Mucosa of descending colon (tissue), 3 donors: ENCODE measurements at regions not wholly inside any gene's neighbourhood (a gene's known extent, or its start where the extent isn't known, plus 50 kb on each side); places are given as distances from the start of the nearest gene placed in this dataset.

ENCODE experiments used
- ATAC-seq: fragments of 200-7000 bp; cut with Tn5 transposase; one replicate; pipeline ENCODE4 v1.9.1; 2020; ENCODE audit warnings: mild to moderate bottlenecking, moderate library complexity
- DNase-seq, 3 donors: peaks; one replicate each; pipeline ENCODE4 v3.0.0-alpha.2; 2020
- H3K36me3 ChIP-seq: fragments of 200-600 bp; one replicate; pipeline ENCODE4 v1.8.0; 2021; ENCODE audit warnings: low read depth, mild to moderate bottlenecking
- H3K4me1 ChIP-seq: fragments of 200-600 bp; one replicate; pipeline ENCODE4 v1.8.0; 2021; ENCODE audit warnings: low read depth, mild to moderate bottlenecking
- H3K4me3 ChIP-seq: fragments of 200-600 bp; one replicate; pipeline ENCODE4 v1.8.0; 2021; ENCODE audit warnings: mild to moderate bottlenecking
- H3K9me3 ChIP-seq: fragments of 200-600 bp; one replicate; pipeline ENCODE4 v1.8.0; 2021; ENCODE audit warnings: mild to moderate bottlenecking
- intact Hi-C, 2 donors: fragments of 100-400 bp; cut with DNase I in 1 of 2; cut with micrococcal nuclease in 1 of 2; formaldehyde crosslinking; loops; one replicate each; pipeline versions ENCODE4 v1.11.0 to v1.11.1; 2022; cut with DNase I, micrococcal nuclease
- TF ChIP-seq, protein P1 (sequence below): fragments of 200-600 bp; IDR thresholded peaks from one replicate; pipeline ENCODE4 v1.8.0; 2022; ENCODE audit warnings: antibody characterized with exemption, mild to moderate bottlenecking
- donor health status: DM: no; HTN: no; CAD: no; lungs with moderate emphysema.
- donor health status: DM: no; HTN: no; CAD: no.
- donor health status: DM: no; HTN: yes; CAD: no.

DNA sequence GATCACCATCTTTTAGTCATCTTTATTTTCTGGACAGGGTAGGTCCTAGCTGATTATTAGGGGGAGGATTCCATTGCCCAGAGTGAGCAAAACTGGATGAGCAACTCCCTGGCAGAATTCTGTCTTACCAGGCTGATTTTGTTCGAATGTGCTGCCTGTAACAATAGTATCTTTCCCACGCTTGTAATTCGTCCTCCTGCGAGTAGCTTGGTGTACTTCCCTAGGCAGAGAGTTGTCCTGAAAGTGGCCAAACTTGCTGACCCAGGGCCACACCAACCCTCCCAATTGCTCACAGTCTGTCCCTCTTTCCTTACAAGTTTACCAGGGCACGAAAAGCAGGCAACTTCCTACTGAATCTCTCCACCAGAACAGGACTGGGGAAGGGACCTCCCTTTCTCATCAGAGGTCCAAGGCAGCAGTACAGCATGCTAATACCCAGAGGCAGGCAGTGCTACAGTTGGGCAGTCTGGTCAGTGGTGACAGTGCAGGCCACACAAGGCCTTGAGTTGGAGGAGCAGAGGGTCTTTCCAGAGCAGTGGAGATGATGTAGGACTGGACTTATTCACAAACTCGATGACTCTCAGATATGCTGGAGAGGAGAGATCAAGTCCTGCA is 67.8 kb upstream of the NLK start:
- no peak overlapping the region for H3K4me3 ChIP-seq
- no peaks in the 10 kb centered on the region for H3K36me3 ChIP-seq
- intact Hi-C loops = no loop called here
- no peak for DNase-seq
- H3K4me1 ChIP-seq = no peaks in the 10 kb centered on the region
- ATAC-seq = no peak
- TF ChIP-seq, protein P1, sequence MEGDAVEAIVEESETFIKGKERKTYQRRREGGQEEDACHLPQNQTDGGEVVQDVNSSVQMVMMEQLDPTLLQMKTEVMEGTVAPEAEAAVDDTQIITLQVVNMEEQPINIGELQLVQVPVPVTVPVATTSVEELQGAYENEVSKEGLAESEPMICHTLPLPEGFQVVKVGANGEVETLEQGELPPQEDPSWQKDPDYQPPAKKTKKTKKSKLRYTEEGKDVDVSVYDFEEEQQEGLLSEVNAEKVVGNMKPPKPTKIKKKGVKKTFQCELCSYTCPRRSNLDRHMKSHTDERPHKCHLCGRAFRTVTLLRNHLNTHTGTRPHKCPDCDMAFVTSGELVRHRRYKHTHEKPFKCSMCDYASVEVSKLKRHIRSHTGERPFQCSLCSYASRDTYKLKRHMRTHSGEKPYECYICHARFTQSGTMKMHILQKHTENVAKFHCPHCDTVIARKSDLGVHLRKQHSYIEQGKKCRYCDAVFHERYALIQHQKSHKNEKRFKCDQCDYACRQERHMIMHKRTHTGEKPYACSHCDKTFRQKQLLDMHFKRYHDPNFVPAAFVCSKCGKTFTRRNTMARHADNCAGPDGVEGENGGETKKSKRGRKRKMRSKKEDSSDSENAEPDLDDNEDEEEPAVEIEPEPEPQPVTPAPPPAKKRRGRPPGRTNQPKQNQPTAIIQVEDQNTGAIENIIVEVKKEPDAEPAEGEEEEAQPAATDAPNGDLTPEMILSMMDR = no peak
- no peaks in the 10 kb centered on the region for H3K9me3 ChIP-seq

DNA sequence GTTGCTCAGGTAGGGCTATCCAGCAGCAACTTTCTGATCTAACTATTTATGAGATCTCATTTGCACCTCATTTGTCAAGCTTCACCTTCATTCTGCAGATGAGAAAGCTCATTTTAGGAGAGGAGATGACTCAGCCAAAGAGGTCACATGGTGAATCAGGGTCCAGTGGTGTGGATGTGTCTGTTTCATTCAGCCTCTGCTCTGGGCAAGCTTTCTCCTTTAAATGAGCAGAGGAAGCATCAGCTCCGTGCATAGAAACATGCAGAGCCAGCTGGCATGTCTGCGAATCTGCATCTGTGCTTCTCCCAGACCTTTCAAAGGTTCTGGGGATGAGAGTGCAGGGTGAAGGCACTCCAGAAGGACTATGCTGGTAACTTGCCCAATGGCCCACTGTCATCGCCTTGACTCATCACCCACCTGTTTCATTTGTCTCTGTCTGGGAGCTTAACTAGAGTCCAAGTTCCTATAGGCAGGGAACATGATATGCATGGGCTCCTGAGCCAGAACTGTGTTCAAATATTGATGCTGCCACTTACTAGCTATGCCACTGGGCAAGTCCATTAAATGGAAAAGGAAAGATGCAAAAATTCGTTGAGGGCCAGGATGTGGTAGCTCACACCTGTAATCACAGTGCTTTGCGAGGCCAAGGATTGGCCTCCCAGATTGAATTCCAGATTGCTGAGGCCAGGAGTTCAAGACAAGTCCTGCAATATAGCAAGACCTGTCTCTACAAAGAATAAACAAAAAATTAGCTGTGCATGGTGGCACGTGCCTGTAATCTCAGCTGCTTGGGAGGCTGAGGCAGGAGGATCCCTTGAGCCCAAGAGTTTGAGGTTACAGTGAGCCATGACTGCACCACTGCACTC is 67.1 kb upstream of the NLK start:
- DNase-seq (no peak), ATAC-seq (no peak)
- Histone ChIP-seq H3K4me1 (no peaks in the 10 kb centered on the region), H3K9me3 (no peaks in the 10 kb centered on the region), H3K36me3 (no peaks in the 10 kb centered on the region), H3K4me3 (no peak overlapping the region)
- intact Hi-C loops = no loop called here
- TF ChIP-seq, protein P1 = no peak

DNA sequence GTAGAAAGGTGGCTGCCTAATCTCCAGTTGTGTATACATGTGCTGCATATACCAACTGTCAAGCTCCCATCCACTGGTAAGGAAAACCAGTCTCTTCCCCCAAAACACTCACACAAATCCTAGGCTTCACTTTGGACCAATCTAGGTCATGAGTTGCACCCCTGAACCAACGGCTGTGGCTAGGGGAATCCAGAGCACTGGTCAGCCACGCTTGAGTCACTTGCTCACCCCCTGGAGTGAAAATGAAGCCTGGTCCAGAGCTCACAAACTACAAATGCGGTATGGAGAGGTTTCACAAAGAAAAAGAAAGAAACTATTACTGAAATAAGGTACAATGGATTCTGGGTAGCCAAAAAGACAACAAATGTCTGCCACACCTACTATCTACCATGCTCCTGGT is 66.1 kb upstream of the NLK start:
- H3K4me1 ChIP-seq = no peaks in the 10 kb centered on the region
- DNase-seq (no peak), ATAC-seq (no peak)
- no peaks in the 10 kb centered on the region for H3K9me3 ChIP-seq
- no peak overlapping the region for H3K4me3 ChIP-seq
- TF ChIP-seq, protein P1 = no peak
- H3K36me3 ChIP-seq = no peaks in the 10 kb centered on the region
- intact Hi-C loops = no loop called here

DNA sequence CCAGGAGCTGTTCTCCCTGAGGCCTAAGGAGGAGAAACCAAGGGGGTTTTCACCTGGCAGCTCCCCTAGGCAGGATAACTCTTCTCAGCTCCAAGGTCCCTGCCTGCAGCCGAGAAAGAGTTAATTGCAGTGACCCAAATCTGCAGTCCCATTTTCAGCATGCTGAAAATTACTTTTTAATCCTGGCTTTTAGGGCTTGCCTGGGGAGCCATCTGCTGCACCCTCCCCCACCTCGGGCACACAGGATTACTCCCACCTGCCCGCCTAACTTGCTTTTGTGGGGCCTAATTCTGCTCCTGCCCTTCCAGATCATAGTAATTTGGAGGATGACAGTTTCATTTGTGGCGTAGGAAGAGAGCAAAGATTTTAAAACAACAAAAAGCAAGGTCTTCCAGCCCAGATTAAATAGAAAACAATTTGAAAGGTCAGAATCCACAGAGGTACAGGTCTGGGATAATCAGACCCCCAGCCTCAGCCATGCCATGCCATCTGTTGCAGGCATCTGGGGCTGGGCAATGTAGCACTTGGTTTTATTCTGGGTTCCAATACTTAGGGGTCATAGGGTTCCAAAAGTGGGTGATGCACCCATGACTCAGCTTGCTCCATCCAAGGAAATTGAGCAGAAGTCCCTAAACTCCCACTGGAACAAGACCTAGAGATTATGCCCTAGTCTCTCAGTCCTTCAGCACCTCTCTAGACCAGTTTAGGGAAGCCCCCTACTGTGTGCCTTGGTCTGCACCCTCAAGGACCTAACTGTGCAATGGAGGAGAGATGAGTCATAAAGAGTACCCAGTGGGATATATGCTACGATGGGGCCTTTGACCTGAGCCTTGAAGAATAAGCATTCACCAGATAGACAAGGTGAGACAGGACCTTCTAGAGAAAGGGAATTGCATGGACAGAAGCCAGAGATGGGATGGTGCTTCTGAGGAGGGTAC is 64.5 kb upstream of the NLK start:
- ATAC-seq (no peak), DNase-seq (no peak)
- Histone ChIP-seq H3K4me3 (no peak overlapping the region), H3K4me1 (no peaks in the 10 kb centered on the region), H3K9me3 (no peaks in the 10 kb centered on the region), H3K36me3 (no peaks in the 10 kb centered on the region)
- intact Hi-C loops = no loop called here
- TF ChIP-seq, protein P1 = no peak

DNA sequence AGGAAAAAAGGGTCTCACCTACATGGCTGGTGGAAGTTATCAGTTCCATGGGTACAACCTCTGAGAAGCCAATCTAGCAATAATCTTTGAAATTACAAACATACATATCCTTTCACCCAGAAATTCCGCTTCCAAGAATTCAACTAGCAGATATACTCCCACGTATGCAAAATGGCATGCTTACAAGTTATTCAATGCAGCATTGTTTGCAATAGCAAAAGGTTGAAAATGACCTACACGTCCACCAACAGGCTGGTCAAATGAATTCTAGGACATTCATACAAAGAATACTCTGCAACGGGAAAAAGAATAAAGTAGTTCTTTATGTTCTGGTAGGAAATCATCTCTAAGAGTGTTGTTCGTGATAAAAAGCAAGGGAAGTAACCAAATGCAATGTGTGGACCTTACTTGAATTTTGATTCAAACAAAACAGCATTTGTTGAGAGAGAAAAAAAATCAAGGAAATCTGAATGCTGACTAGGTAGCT is 63.7 kb upstream of the NLK start:
- DNase-seq = no peak
- Histone ChIP-seq H3K36me3 (no peaks in the 10 kb centered on the region), H3K4me3 (no peak overlapping the region), H3K9me3 (no peaks in the 10 kb centered on the region), H3K4me1 (no peaks in the 10 kb centered on the region)
- intact Hi-C loops = no loop called here
- ATAC-seq = no peak
- TF ChIP-seq, protein P1 = no peak
